ENCODE measurements at regions not wholly inside any gene's neighbourhood (a gene's known extent, or its start where the extent isn't known, plus 50 kb on each side); places are given as distances from the start of the nearest gene placed in this dataset.

GRCh38 chr1:221002601-221003000 is 123.4 kb downstream of the HLX start:
- ATAC-seq (ENCODE audit: low read depth) (no peak), DNase-seq (no peak)
- H3K9me3 ChIP-seq (ENCODE audit: control extremely low read depth in 1 of 3, control insufficient read depth in 2 of 3, insufficient read depth in 1 of 3, low read length in 2 of 3), result peaks cover 0 to 9% (median 0%) of the 10 kb centered on the region in 3 donors
- H3K36me3 ChIP-seq (replicated peaks in 1 of 2; ENCODE audit: control extremely low read depth in 1 of 2, control insufficient read depth in 1 of 2, extremely low read depth in 1 of 2, insufficient read depth in 2 of 2, low read length in 1 of 2), result no peaks in the 10 kb centered on the region
- no peaks in the 10 kb centered on the region for H4K20me1 ChIP-seq (ENCODE audit: control insufficient read depth, insufficient read depth, low read length, poor library complexity, severe bottlenecking)
- H3K4me1 Mint-ChIP-seq, result no peaks in the 10 kb centered on the region
- CTCF ChIA-PET, result no interaction called here
- H3K4me1 ChIP-seq (ENCODE audit: control insufficient read depth in 2 of 2, insufficient read depth in 2 of 2, low read length in 2 of 2), result peaks cover 0 to 3% of the 10 kb centered on the region in 2 donors
- H3K27ac Mint-ChIP-seq, result no peak overlapping the region
- no peak for TF ChIP-seq EZH2 (IDR thresholded peaks at IDR 0.05; ENCODE audit: borderline replicate concordance, insufficient read depth, low read depth, low read length, poor library complexity, severe bottlenecking)
- TF ChIP-seq CTCF (IDR thresholded peaks at IDR 0.05), result no peak
- no peak overlapping the region for H2AFZ ChIP-seq (ENCODE audit: insufficient read depth, low read depth, low read length, poor library complexity, severe bottlenecking)
- no peaks in the 10 kb centered on the region for H3K27me3 Mint-ChIP-seq
- POLR2A ChIA-PET, result no interaction called here
- no peaks in the 10 kb centered on the region for H3K79me2 ChIP-seq (ENCODE audit: control insufficient read depth, insufficient read depth, low read length)
- no peak overlapping the region for H3K27ac ChIP-seq (ENCODE audit: low read length in 2 of 2)
- no peaks in the 10 kb centered on the region for H3K27me3 ChIP-seq (replicated peaks in 1 of 4; ENCODE audit: control extremely low read depth in 1 of 4, control insufficient read depth in 3 of 4, insufficient read depth in 4 of 4, low read length in 3 of 4)
- H3K4me3 Mint-ChIP-seq, result no peak overlapping the region
- WGBS (ENCODE audit: insufficient coverage), result 85% methylated on average over 2 of the region's 3 CpGs
- no peak overlapping the region for H3K9ac ChIP-seq (ENCODE audit: low read length)
- H3K9me3 Mint-ChIP-seq (ENCODE audit: insufficient read depth), result no peaks in the 10 kb centered on the region
- intact Hi-C loops (cut with micrococcal nuclease), result no loop called here
- H3K4me3 ChIP-seq (ENCODE audit: control extremely low read depth in 1 of 5, extremely low read depth in 1 of 5, insufficient read depth in 1 of 5, low read depth in 2 of 5, low read length in 4 of 5), result no peak overlapping the region
- H3K4me2 ChIP-seq (replicated peaks; ENCODE audit: low read depth, low read length, poor library complexity, severe bottlenecking), result no peak overlapping the region

- CTCF ChIA-PET, result no interaction called here
- H3K4me3 ChIP-seq (ENCODE audit: control extremely low read depth in 1 of 5, extremely low read depth in 1 of 5, insufficient read depth in 1 of 5, low read depth in 2 of 5, low read length in 4 of 5), result no peak overlapping the region
- no peak overlapping the region for H3K9ac ChIP-seq (ENCODE audit: low read length)
- no peak for TF ChIP-seq CTCF (IDR thresholded peaks at IDR 0.05)
- no peaks in the 10 kb centered on the region for H3K27me3 Mint-ChIP-seq
- H3K27ac ChIP-seq (ENCODE audit: low read length in 2 of 2), result no peak overlapping the region
- no peak overlapping the region for H3K27ac Mint-ChIP-seq
- no peaks in the 10 kb centered on the region for H3K9me3 Mint-ChIP-seq (ENCODE audit: insufficient read depth)
- intact Hi-C loops (cut with micrococcal nuclease), result no loop called here
- DNase-seq (no peak), ATAC-seq (ENCODE audit: low read depth) (no peak)
- no peak overlapping the region for H2AFZ ChIP-seq (ENCODE audit: insufficient read depth, low read depth, low read length, poor library complexity, severe bottlenecking)
- H3K36me3 ChIP-seq (replicated peaks in 1 of 2; ENCODE audit: control extremely low read depth in 1 of 2, control insufficient read depth in 1 of 2, extremely low read depth in 1 of 2, insufficient read depth in 2 of 2, low read length in 1 of 2), result no peaks in the 10 kb centered on the region
- POLR2A ChIA-PET, result no interaction called here
- H3K4me3 Mint-ChIP-seq, result no peak overlapping the region
- no peaks in the 10 kb centered on the region for H3K9me3 ChIP-seq (ENCODE audit: control extremely low read depth in 1 of 3, control insufficient read depth in 2 of 3, insufficient read depth in 1 of 3, low read length in 2 of 3)
- H3K4me1 ChIP-seq (ENCODE audit: control insufficient read depth in 2 of 2, insufficient read depth in 2 of 2, low read length in 2 of 2), result no peaks in the 10 kb centered on the region
- H3K27me3 ChIP-seq (replicated peaks in 1 of 4; ENCODE audit: control extremely low read depth in 1 of 4, control insufficient read depth in 3 of 4, insufficient read depth in 4 of 4, low read length in 3 of 4), result no peaks in the 10 kb centered on the region
- no peaks in the 10 kb centered on the region for H3K79me2 ChIP-seq (ENCODE audit: control insufficient read depth, insufficient read depth, low read length)
- no peaks in the 10 kb centered on the region for H4K20me1 ChIP-seq (ENCODE audit: control insufficient read depth, insufficient read depth, low read length, poor library complexity, severe bottlenecking)
- H3K4me2 ChIP-seq (replicated peaks; ENCODE audit: low read depth, low read length, poor library complexity, severe bottlenecking), result no peak overlapping the region
- no CpG with 5 or more reads among the region's 1 CpG for WGBS (ENCODE audit: insufficient coverage)
- H3K4me1 Mint-ChIP-seq, result no peaks in the 10 kb centered on the region
Measured at GRCh38 chr1:221011145-221011544, 131.9 kb downstream of the HLX start.

All from B cell (primary cell).